OCI-LY7 (cell line): ENCODE measurements at regions not wholly inside any gene's neighbourhood (a gene's known extent, or its start where the extent isn't known, plus 50 kb on each side); places are given as distances from the start of the nearest gene placed in this dataset.

ENCODE experiments used
- BruUV-seq: library from RNA; stranded (reverse); fragments of 400-500 nt; replicated peaks from 2 replicates; lab custom pipeline; 2021; lab: Mats Ljungman, UMichigan
- CTCF ChIA-PET: fragments of 300-600 bp; sonication (Branson Sonifier 250); formaldehyde crosslinking; loops from one replicate; lab custom pipeline; 2022; ENCODE audit warnings: antibody characterized with exemption; ENCODE audit not compliant: unreplicated experiment; lab: Charles Lee
- POLR2A ChIA-PET: fragments of 300-600 bp; sonication (Branson Sonifier 250); formaldehyde crosslinking; loops from one replicate; lab custom pipeline; 2022; ENCODE audit warnings: antibody characterized with exemption; lab: Charles Lee
- DNase-seq: peaks from one replicate; pipeline ENCODE4 v3.0.0-alpha.2; 2015; ENCODE audit warnings: low spot score
- H2AFZ ChIP-seq: fragments of 200-600 bp; sonication (generic), shearing (Covaris generic); 2 replicates; pipeline ENCODE4 v1.6.1; 2014; ENCODE audit warnings: mild to moderate bottlenecking, antibody characterized with exemption, low read length, moderate library complexity
- H3K27ac ChIP-seq: fragments of 200-600 bp; sonication (generic); 2 replicates; pipeline ENCODE4 v1.5.1; 2014; ENCODE audit warnings: mixed run types, low read depth, mild to moderate bottlenecking, moderate library complexity, low read length, inconsistent platforms; ENCODE audit not compliant: poor library complexity, severe bottlenecking
- H3K36me3 ChIP-seq: fragments of 200-600 bp; sonication (generic); 2 replicates; pipeline ENCODE4 v1.6.1; 2014; ENCODE audit warnings: mild to moderate bottlenecking, antibody characterized with exemption, low read length, moderate library complexity, mixed read lengths; ENCODE audit not compliant: insufficient read depth
- H3K4me1 ChIP-seq: fragments of 200-600 bp; sonication (generic); 2 replicates; pipeline ENCODE4 v1.5.1; 2014; ENCODE audit warnings: mild to moderate bottlenecking, low read length; ENCODE audit not compliant: insufficient read depth, poor library complexity, severe bottlenecking
- H3K4me2 ChIP-seq: fragments of 200-600 bp; sonication (generic); 2 replicates; pipeline ENCODE4 v1.6.1; 2014; ENCODE audit warnings: mild to moderate bottlenecking, low read length
- H3K4me3 ChIP-seq: fragments of 200-600 bp; sonication (generic); 2 replicates; pipeline ENCODE4 v1.5.1; 2014; ENCODE audit warnings: mild to moderate bottlenecking, low read depth, low read length; ENCODE audit not compliant: poor library complexity, severe bottlenecking
- H3K79me2 ChIP-seq: fragments of 200-600 bp; sonication (generic); 2 replicates; pipeline ENCODE4 v1.6.1; 2016; ENCODE audit warnings: low read depth, mild to moderate bottlenecking, low read length, moderate library complexity, mixed read lengths; ENCODE audit not compliant: insufficient read depth
- H3K9me2 ChIP-seq: fragments of 200-600 bp; sonication (generic); 2 replicates; pipeline ENCODE4 v1.6.1; 2016; ENCODE audit warnings: mild to moderate bottlenecking, low read length, mixed read lengths; ENCODE audit not compliant: insufficient read depth
- H3K9me3 ChIP-seq: fragments of 200-600 bp; sonication (generic); 2 replicates; pipeline ENCODE4 v1.6.1; 2014; ENCODE audit warnings: mild to moderate bottlenecking, mixed run types, low read length, mixed read lengths
- H4K20me1 ChIP-seq: fragments of 200-600 bp; sonication (generic); 2 replicates; pipeline ENCODE4 v1.6.1; 2014; ENCODE audit warnings: mild to moderate bottlenecking, antibody characterized with exemption, low read length, moderate library complexity, mixed read lengths; ENCODE audit not compliant: insufficient read depth
- CTCF ChIP-seq: fragments of 200-600 bp; sonication (generic); conservative IDR thresholded peaks from 2 replicates; pipeline ENCODE4 v1.5.1; 2014; ENCODE audit warnings: mild to moderate bottlenecking, antibody characterized with exemption, low read length, moderate library complexity, mixed read lengths
- EZH2phosphoT487 ChIP-seq: fragments of 200-600 bp; sonication (generic); IDR thresholded peaks from 2 replicates; pipeline ENCODE4 v1.6.1; 2018; ENCODE audit warnings: low read depth, borderline replicate concordance, mild to moderate bottlenecking, mixed run types, antibody characterized with exemption, low read length, moderate library complexity, mixed read lengths
- intact Hi-C: fragments of 100-400 bp; cut with micrococcal nuclease; formaldehyde crosslinking; loops from one replicate; pipeline ENCODE4 v1.10.0; 2022; ENCODE audit not compliant: unreplicated experiment

GRCh38 chr20:23167431-23167830, 81.3 kb upstream of the CD93 start:
- DNase-seq, result no peak
- POLR2A ChIA-PET, result no interaction called here
- Histone ChIP-seq H3K79me2 (no peaks in the 10 kb centered on the region), H3K4me3 (no peak overlapping the region), H3K36me3 (no peaks in the 10 kb centered on the region), H4K20me1 (no peaks in the 10 kb centered on the region), H2AFZ (no peak overlapping the region), H3K27ac (no peak overlapping the region), H3K4me2 (no peak overlapping the region), H3K4me1 (no peaks in the 10 kb centered on the region), H3K9me3 (no peaks in the 10 kb centered on the region), H3K9me2 (no peaks in the 10 kb centered on the region)
- no TSS peak for BruUV-seq
- intact Hi-C loops, result no loop called here
- TF ChIP-seq CTCF, result no peak
- TF ChIP-seq EZH2phosphoT487, result no peak
- CTCF ChIA-PET, result no interaction called here

- H3K9me2 ChIP-seq, result no peaks in the 10 kb centered on the region
- no peak overlapping the region for H2AFZ ChIP-seq
- intact Hi-C loops, result no loop called here
- no peak overlapping the region for H3K4me3 ChIP-seq
- no peak overlapping the region for H3K4me2 ChIP-seq
- no peaks in the 10 kb centered on the region for H3K36me3 ChIP-seq
- BruUV-seq, result no TSS peak
- TF ChIP-seq EZH2phosphoT487 (no peak), CTCF (no peak)
- no peaks in the 10 kb centered on the region for H3K9me3 ChIP-seq
- POLR2A ChIA-PET, result no interaction called here
- H4K20me1 ChIP-seq, result no peaks in the 10 kb centered on the region
- H3K4me1 ChIP-seq, result no peaks in the 10 kb centered on the region
- CTCF ChIA-PET, result no interaction called here
- DNase-seq, result no peak
- no peak overlapping the region for H3K27ac ChIP-seq
- H3K79me2 ChIP-seq, result no peaks in the 10 kb centered on the region
Measured at GRCh38 chr20:23166563-23166962, 80.4 kb upstream of the CD93 start.

GRCh38 chr20:23165964-23166363, 79.8 kb upstream of the CD93 start:
- DNase-seq, result no peak
- H3K4me2 ChIP-seq, result no peak overlapping the region
- CTCF ChIA-PET, result no interaction called here
- no peaks in the 10 kb centered on the region for H3K79me2 ChIP-seq
- no peak overlapping the region for H2AFZ ChIP-seq
- H3K4me3 ChIP-seq, result no peak overlapping the region
- POLR2A ChIA-PET, result no interaction called here
- intact Hi-C loops, result no loop called here
- no TSS peak for BruUV-seq
- H3K9me2 ChIP-seq, result no peaks in the 10 kb centered on the region
- no peak overlapping the region for H3K27ac ChIP-seq
- H3K36me3 ChIP-seq, result no peaks in the 10 kb centered on the region
- H4K20me1 ChIP-seq, result no peaks in the 10 kb centered on the region
- H3K4me1 ChIP-seq, result no peaks in the 10 kb centered on the region
- TF ChIP-seq EZH2phosphoT487 (no peak), CTCF (no peak)
- H3K9me3 ChIP-seq, result no peaks in the 10 kb centered on the region
